HG03097 (cell line): ENCODE measurements at regions not wholly inside any gene's neighbourhood (a gene's known extent, or its start where the extent isn't known, plus 50 kb on each side); places are given as distances from the start of the nearest gene placed in this dataset.
"Not testable (repeated sequence)": the region's sequence is repeated elsewhere in the genome, so short reads cannot be mapped to it uniquely, and the experiment has no call there.

Experiments used
- ATAC-seq: cut with Tn5 transposase; IDR thresholded peaks from one replicate; pipeline ENCODE4 v1.9.1; 2021; ENCODE audit not compliant: unreplicated experiment, low FRiP score

GRCh38 chr12:9450127-9450567, 157.6 kb downstream of the KLRB1 start:
- not testable (repeated sequence) for ATAC-seq

DNA sequence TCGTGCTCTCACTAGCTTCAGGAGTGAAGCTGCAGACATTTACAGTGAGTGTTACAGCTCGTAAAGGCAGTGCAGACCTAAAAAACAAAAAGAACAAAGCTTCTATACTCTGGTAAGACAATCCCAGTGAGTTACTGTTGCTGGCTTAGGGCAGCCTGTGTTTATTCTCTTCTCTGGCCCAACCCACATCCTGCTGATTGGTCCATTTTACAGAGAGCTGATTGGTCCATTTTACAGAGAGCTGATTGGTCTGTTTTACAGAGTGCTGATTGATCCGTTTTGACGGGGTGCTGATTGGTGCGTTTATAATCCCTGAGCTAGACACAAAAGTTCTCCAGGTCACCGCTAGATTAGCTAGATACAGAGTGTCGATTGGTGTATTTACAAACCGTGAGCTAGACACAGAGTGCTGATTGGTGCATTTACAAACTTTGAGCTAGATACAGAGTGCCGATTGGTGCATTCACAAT, 158.0 kb downstream of the KLRB1 start:
- ATAC-seq = not testable (repeated sequence)

DNA sequence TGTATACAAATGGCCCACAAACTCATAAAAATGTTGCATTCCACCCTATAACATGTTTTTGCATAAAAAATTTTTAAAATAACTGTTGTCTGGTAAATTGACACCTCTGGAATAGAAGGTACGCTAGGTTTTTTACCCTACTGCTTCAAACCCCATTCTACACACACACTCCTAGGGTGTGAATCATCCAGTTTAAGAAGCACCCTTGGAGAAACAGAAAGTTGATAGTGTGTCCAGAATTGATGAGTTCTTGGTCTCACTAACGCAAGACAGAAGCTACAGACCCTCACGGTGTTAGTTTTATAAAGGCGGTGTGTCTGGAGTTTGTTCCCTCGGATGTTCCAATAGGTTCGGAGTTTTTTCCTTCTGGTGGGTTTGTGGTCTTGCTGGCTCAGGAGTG, 158.5 kb downstream of the KLRB1 start:
- ATAC-seq = no peak

DNA sequence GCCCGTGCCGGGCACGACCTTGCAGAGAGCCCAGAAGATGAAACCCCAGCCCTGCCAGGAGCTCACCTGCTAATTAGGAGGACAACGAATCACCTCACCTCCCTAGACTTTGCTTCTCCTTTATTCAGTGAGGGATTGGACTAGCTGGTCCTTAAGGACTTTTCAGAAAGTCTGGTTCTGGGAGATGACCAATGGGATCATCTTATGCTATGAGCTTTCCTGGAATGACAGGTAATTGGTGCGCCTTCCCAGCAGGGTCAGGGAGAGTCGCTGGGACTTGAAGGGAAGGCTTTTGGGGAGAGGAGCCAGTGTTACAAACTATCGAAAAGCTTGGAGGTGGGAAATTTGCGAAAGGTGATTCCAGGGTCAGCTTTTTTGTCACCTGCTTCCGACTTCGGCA, 159.1 kb downstream of the KLRB1 start:
- ATAC-seq = not testable (repeated sequence)

- ATAC-seq = peak; percentile 59
Observed at GRCh38 chr12:9447791-9448614, 159.7 kb downstream of the KLRB1 start.

- ATAC-seq = peak; percentile 30
Observed at GRCh38 chr12:9446883-9447761, 160.6 kb downstream of the KLRB1 start.

- not testable (repeated sequence) for ATAC-seq
Observed at GRCh38 chr12:9440428-9440827, 167.3 kb downstream of the KLRB1 start.

- not testable (repeated sequence) for ATAC-seq
Observed at GRCh38 chr12:9435682-9436081, 172.0 kb downstream of the KLRB1 start.

GRCh38 chr12:9430385-9430784, 177.3 kb downstream of the KLRB1 start:
- not testable (repeated sequence) for ATAC-seq

GRCh38 chr12:9428856-9429255, 178.9 kb downstream of the KLRB1 start:
- not testable (repeated sequence) for ATAC-seq

GRCh38 chr12:9425429-9425828, 182.3 kb downstream of the KLRB1 start:
- not testable (repeated sequence) for ATAC-seq

DNA sequence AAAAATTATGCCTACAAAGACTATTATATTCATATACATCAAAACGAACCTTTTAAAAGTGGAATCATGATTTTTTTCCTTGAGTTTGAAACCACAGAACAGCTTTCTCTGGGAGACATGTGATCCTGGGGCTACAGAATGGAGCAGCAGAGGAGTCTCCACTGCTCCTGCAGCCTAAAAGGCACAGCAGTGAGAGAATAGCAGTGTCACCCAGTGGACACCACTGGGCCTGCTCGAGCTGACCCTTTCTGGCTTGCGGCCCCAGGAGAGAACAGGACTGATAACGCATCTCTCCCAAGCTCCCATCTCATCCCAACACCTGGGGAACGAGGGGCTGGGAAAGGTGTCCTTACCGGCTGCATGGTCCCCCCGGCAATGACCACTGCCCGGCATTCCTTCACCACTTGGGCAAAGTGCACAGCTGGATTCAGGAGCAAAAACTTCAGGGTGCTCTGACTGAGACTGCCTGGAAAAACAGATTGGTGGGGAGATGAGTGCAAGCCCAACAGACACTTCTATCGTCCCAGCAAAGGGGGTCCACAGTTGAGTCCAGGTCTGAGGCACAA, 183.5 kb downstream of the KLRB1 start:
- ATAC-seq = not testable (repeated sequence)

GRCh38 chr12:9422689-9423088, 185.0 kb downstream of the KLRB1 start:
- ATAC-seq = not testable (repeated sequence)

GRCh38 chr12:9421520-9422086, 186.1 kb downstream of the KLRB1 start:
- ATAC-seq = not testable (repeated sequence)

- ATAC-seq = not testable (repeated sequence)
Observed at GRCh38 chr12:9420817-9421519, 186.7 kb downstream of the KLRB1 start.

- ATAC-seq = not testable (repeated sequence)
Observed at GRCh38 chr12:9418669-9419041, 189.1 kb downstream of the KLRB1 start.

DNA sequence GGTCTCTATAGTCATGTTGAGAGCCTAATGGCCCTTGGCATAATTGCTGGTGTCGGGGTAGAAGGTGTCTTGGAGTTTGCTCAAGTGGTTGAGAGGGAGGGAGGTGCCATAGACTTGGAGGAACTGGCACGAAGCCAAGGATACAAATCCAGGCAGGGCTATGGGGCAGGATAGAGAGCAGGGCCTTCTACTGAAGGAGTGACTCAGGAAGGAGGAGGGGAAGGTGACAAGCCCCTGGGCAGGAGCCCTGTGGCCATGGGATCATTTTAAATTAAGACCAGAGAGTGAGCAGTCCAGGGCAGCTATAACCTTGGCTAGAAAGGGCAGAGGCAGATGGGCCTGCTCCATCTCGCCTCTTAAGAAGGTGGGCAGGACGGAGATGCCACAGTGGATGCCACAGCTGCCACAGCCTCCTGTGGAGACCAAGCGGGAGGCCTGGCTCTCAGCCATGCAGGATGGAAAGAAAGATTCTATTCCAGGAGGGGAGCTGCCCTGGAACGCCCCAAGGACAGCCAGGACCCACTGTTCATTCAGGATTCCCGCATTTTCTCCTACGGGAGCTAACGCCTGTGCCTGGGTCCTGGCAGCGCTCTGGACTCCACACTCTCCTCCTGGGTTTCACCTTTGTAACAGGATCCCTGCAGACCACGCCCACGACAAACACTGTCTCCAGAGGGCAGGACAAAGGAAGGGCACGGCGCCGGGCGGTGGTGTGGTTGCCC, 189.6 kb downstream of the KLRB1 start:
- ATAC-seq = not testable (repeated sequence)

DNA sequence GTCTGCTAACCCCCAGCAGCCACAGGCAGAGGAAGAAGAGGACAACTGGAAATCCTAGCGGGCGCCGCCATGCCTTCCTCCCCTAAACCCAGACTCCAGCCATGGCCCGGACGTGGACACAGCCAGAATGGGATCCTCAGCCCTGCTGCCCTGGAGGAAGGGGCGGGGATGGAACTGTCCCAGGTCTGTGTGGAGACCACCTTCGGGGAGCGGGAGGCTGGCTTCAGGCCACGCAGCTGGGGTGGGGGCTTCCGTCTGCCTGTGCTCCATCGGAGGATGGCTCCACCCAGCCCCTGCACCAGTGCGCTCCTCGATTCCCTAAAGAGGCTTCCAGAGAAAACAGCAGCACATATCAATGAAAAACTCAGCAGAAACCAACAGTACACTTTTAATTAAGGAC, 190.4 kb downstream of the KLRB1 start:
- ATAC-seq = not testable (repeated sequence)

DNA sequence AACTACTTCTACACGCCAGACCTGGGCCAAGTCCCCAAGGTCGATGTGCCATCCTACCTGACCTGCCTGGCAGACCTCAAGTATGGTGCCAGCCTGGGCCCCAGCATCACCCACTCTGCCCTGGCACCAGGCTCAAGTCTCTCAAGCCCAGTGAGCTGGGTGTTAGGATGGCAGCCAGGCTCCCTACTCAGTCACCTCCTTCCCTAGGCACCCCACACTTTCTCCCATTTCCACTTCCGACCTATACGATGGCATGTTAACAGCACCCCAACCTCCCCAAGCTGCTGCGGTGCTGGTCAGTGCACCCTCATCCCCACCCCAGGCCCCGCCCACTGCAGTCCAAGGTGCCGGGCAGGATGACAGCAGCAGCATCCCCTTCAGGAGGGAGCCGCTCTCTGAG, 191.4 kb downstream of the KLRB1 start:
- not testable (repeated sequence) for ATAC-seq
